A673 (cell line): ENCODE measurements at regions not wholly inside any gene's neighbourhood (a gene's known extent, or its start where the extent isn't known, plus 50 kb on each side); places are given as distances from the start of the nearest gene placed in this dataset.
"Not testable (repeated sequence)": the region's sequence is repeated elsewhere in the genome, so short reads cannot be mapped to it uniquely, and the experiment has no call there.

Experiments used
- BruUV-seq: library from RNA; stranded (reverse); fragments of 400-500 nt; replicated peaks from 2 replicates; lab custom pipeline; 2021; lab: Mats Ljungman, UMichigan
- CTCF ChIA-PET: fragments of 300-600 bp; sonication (Branson Sonifier 250); formaldehyde crosslinking; loops from one replicate; lab custom pipeline; 2022; ENCODE audit warnings: antibody characterized with exemption; lab: Charles Lee
- POLR2A ChIA-PET: fragments of 300-600 bp; sonication (Branson Sonifier 250); formaldehyde crosslinking; loops from one replicate; lab custom pipeline; 2022; ENCODE audit warnings: antibody characterized with exemption; ENCODE audit not compliant: low non-redundant PET; lab: Charles Lee
- DNase-seq: peaks from one replicate; pipeline ENCODE4 v3.0.0-alpha.2; 2015; ENCODE audit warnings: low spot score
- H3K27ac ChIP-seq: fragments of 200-600 bp; sonication (generic); 2 replicates; pipeline ENCODE4 v1.5.1; 2016; ENCODE audit warnings: mixed run types, low read depth, mild to moderate bottlenecking, mixed read lengths, antibody characterized with exemption, low read length; ENCODE audit not compliant: poor library complexity, severe bottlenecking
- H3K27me3 ChIP-seq: fragments of 200-600 bp; sonication (generic); replicated peaks from 2 replicates; pipeline ENCODE4 v1.6.1; 2017; ENCODE audit warnings: mixed run types, low read depth, mild to moderate bottlenecking, mixed read lengths, antibody characterized with exemption, low read length; ENCODE audit not compliant: insufficient read depth, poor library complexity
- H3K36me3 ChIP-seq: fragments of 200-600 bp; sonication (generic); 2 replicates; pipeline ENCODE4 v1.6.1; 2016; ENCODE audit warnings: mixed run types, mild to moderate bottlenecking, mixed read lengths, antibody characterized with exemption, low read length; ENCODE audit not compliant: insufficient read depth, poor library complexity, severe bottlenecking
- H3K4me1 ChIP-seq: fragments of 200-600 bp; sonication (generic); 2 replicates; pipeline ENCODE4 v1.6.1; 2017; ENCODE audit warnings: mixed run types, mild to moderate bottlenecking, mixed read lengths, antibody characterized with exemption, low read length; ENCODE audit not compliant: insufficient read depth, poor library complexity, severe bottlenecking
- H3K4me3 ChIP-seq: fragments of 200-600 bp; sonication (generic); 2 replicates; pipeline ENCODE4 v1.5.1; 2016; ENCODE audit warnings: low read depth, mixed run types, mild to moderate bottlenecking, mixed read lengths, low read length; ENCODE audit not compliant: poor library complexity, severe bottlenecking
- H3K9me3 ChIP-seq: fragments of 200-600 bp; sonication (generic); 2 replicates; pipeline ENCODE4 v1.6.1; 2016; ENCODE audit warnings: mixed run types, low read depth, mild to moderate bottlenecking, mixed read lengths, antibody characterized with exemption, low read length; ENCODE audit not compliant: poor library complexity, severe bottlenecking
- CTCF ChIP-seq: fragments of 300-800, 200-600 bp; sonication (generic); conservative IDR thresholded peaks from 2 replicates; pipeline ENCODE4 v1.5.1; 2017; ENCODE audit warnings: low read depth, mild to moderate bottlenecking, antibody characterized with exemption, low read length, moderate library complexity, mixed read lengths
- EZH2 ChIP-seq: fragments of 200-600 bp; sonication (generic); IDR thresholded peaks from 2 replicates; pipeline ENCODE4 v1.6.1; 2017; ENCODE audit warnings: borderline replicate concordance, low read depth, mild to moderate bottlenecking, mixed read lengths, antibody characterized with exemption, low read length; ENCODE audit not compliant: poor library complexity, severe bottlenecking
- intact Hi-C: fragments of 100-400 bp; cut with micrococcal nuclease; formaldehyde crosslinking; loops from one replicate; pipeline ENCODE4 v1.10.0; 2022; ENCODE audit not compliant: unreplicated experiment

- POLR2A ChIA-PET, result no interaction called here
- Histone ChIP-seq H3K4me3 (no peak overlapping the region), H3K9me3 (no peaks in the 10 kb centered on the region), H3K36me3 (no peaks in the 10 kb centered on the region), H3K4me1 (no peaks in the 10 kb centered on the region), H3K27me3 (no peaks in the 10 kb centered on the region), H3K27ac (no peak overlapping the region)
- no peak for DNase-seq
- intact Hi-C loops, result no loop called here
- no peak for TF ChIP-seq EZH2
- TF ChIP-seq CTCF, result no peak
- CTCF ChIA-PET, result no interaction called here
- no TSS peak for BruUV-seq
These were observed 151.7 kb upstream of the CXCL13 start for GRCh38 chr4:77453911-77454310.

- no peak overlapping the region for H3K4me3 ChIP-seq
- H3K27me3 ChIP-seq, result no peaks in the 10 kb centered on the region
- H3K4me1 ChIP-seq, result no peaks in the 10 kb centered on the region
- DNase-seq, result no peak
- intact Hi-C loops, result no loop called here
- POLR2A ChIA-PET, result no interaction called here
- H3K9me3 ChIP-seq, result no peaks in the 10 kb centered on the region
- CTCF ChIA-PET, result no interaction called here
- TF ChIP-seq EZH2, result no peak
- TF ChIP-seq CTCF, result no peak
- no TSS peak for BruUV-seq
- no peaks in the 10 kb centered on the region for H3K36me3 ChIP-seq
- no peak overlapping the region for H3K27ac ChIP-seq
These were observed 150.8 kb upstream of the CXCL13 start for GRCh38 chr4:77454858-77455257.

GRCh38 chr4:77464100-77464499 lies 141.5 kb upstream of the CXCL13 start:
- DNase-seq, H3K27ac ChIP-seq, POLR2A ChIA-PET, H3K4me3 ChIP-seq, BruUV-seq, intact Hi-C loops, H3K4me1 ChIP-seq, H3K27me3 ChIP-seq, H3K36me3 ChIP-seq, H3K9me3 ChIP-seq, CTCF ChIA-PET: not testable (repeated sequence)

- no TSS peak for BruUV-seq
- Histone ChIP-seq H3K27me3 (no peaks in the 10 kb centered on the region), H3K36me3 (no peaks in the 10 kb centered on the region), H3K9me3 (no peaks in the 10 kb centered on the region), H3K4me1 (no peaks in the 10 kb centered on the region), H3K27ac (no peak overlapping the region), H3K4me3 (no peak overlapping the region)
- POLR2A ChIA-PET, result no interaction called here
- DNase-seq, result peak; percentile 0
- TF ChIP-seq EZH2 (no peak), CTCF (no peak)
- CTCF ChIA-PET, result no interaction called here
- intact Hi-C loops, result no loop called here
These were observed 140.3 kb upstream of the CXCL13 start for GRCh38 chr4:77465271-77465670.
